Posterior cingulate gyrus (tissue), 11 donors: ENCODE measurements at regions not wholly inside any gene's neighbourhood (a gene's known extent, or its start where the extent isn't known, plus 50 kb on each side); places are given as distances from the start of the nearest gene placed in this dataset.

Experiments
- DNase-seq, 10 donors: peaks; one replicate each; pipeline versions ENCODE4 v3.0.0 to v3.0.0-alpha.2; 2020 to 2021; ENCODE audit warnings: mixed read lengths in 3 of 10
- intact Hi-C: fragments of 100-400 bp; cut with DNase I; formaldehyde crosslinking; loops from one replicate; pipeline ENCODE4 v1.15.1; 2023

GRCh38 chr2:180187611-180188010 lies 180.5 kb upstream of the CWC22 start:
- intact Hi-C loops = no loop called here
- no peak for DNase-seq

GRCh38 chr2:180184506-180184905 lies 177.4 kb upstream of the CWC22 start:
- no peak for DNase-seq
- intact Hi-C loops = no loop called here

GRCh38 chr2:180180511-180180910 lies 173.4 kb upstream of the CWC22 start:
- DNase-seq = no peak
- intact Hi-C loops = no loop called here

GRCh38 chr2:180177534-180177933 lies 170.4 kb upstream of the CWC22 start:
- no peak for DNase-seq
- intact Hi-C loops = no loop called here

- DNase-seq = no peak
- intact Hi-C loops = no loop called here
Measured at GRCh38 chr2:180175736-180176135, 168.6 kb upstream of the CWC22 start.

- intact Hi-C loops = no loop called here
- no peak for DNase-seq
Measured at GRCh38 chr2:180174580-180174979, 167.5 kb upstream of the CWC22 start.

GRCh38 chr2:180169474-180169873 lies 162.4 kb upstream of the CWC22 start:
- intact Hi-C loops = no loop called here
- DNase-seq = peak in 1 of 10 donors; percentile 68

- intact Hi-C loops = no loop called here
- DNase-seq = no peak
Measured at GRCh38 chr2:180161415-180161814, 154.3 kb upstream of the CWC22 start.

- intact Hi-C loops = no loop called here
- DNase-seq = no peak
Measured at GRCh38 chr2:180159921-180160320, 152.8 kb upstream of the CWC22 start.

GRCh38 chr2:180158961-180159360 lies 151.9 kb upstream of the CWC22 start:
- intact Hi-C loops = no loop called here

GRCh38 chr2:180156651-180157050 lies 149.6 kb upstream of the CWC22 start:
- intact Hi-C loops = no loop called here

More at GRCh38 chr2:180158961-180159360, 151.9 kb upstream of the CWC22 start:
- DNase-seq = no peak

GRCh38 chr2:180150606-180151005 lies 143.5 kb upstream of the CWC22 start:
- intact Hi-C loops = no loop called here
- no peak for DNase-seq

More at GRCh38 chr2:180156651-180157050, 149.6 kb upstream of the CWC22 start:
- DNase-seq = no peak

GRCh38 chr2:180146541-180146940 lies 139.4 kb upstream of the CWC22 start:
- no peak for DNase-seq
- intact Hi-C loops = no loop called here

GRCh38 chr2:180146114-180146513 lies 139.0 kb upstream of the CWC22 start:
- DNase-seq = no peak
- intact Hi-C loops = no loop called here

GRCh38 chr2:180145163-180145562 lies 138.1 kb upstream of the CWC22 start:
- no peak for DNase-seq
- intact Hi-C loops = no loop called here

- DNase-seq = no peak
- intact Hi-C loops = no loop called here
Measured at GRCh38 chr2:180144338-180144813, 137.3 kb upstream of the CWC22 start.

- no peak for DNase-seq
- intact Hi-C loops = no loop called here
Measured at GRCh38 chr2:180143633-180144337, 136.7 kb upstream of the CWC22 start.

- intact Hi-C loops = no loop called here
- no peak for DNase-seq
Measured at GRCh38 chr2:180141600-180141999, 134.5 kb upstream of the CWC22 start.

GRCh38 chr2:180133736-180134135 lies 126.6 kb upstream of the CWC22 start:
- DNase-seq = no peak
- intact Hi-C loops = no loop called here

GRCh38 chr2:180130403-180130802 lies 123.3 kb upstream of the CWC22 start:
- no peak for DNase-seq
- intact Hi-C loops = no loop called here

GRCh38 chr2:180128861-180129260 lies 121.8 kb upstream of the CWC22 start:
- no peak for DNase-seq
- intact Hi-C loops = loop anchor here (5.0 to 10.0 kb wide), 2 partner anchors 856 to 928 kb away; partner anchors contain the start of gene UBE2E3

GRCh38 chr2:180125245-180125962 lies 118.3 kb upstream of the CWC22 start:
- DNase-seq = peak; percentile 29 to 93 (median 58)
- intact Hi-C loops = loop anchor here (2.0 to 10.0 kb wide), 3 partner anchors 859 to 1589 kb away; partner anchors contain the start of gene UBE2E3
